GM19025 (cell line): ENCODE measurements at regions not wholly inside any gene's neighbourhood (a gene's known extent, or its start where the extent isn't known, plus 50 kb on each side); places are given as distances from the start of the nearest gene placed in this dataset.

Source experiments
- ATAC-seq: cut with Tn5 transposase; IDR thresholded peaks from one replicate; pipeline ENCODE4 v1.9.1; 2021; ENCODE audit warnings: mild to moderate bottlenecking, low read depth, moderate library complexity; ENCODE audit not compliant: unreplicated experiment

DNA sequence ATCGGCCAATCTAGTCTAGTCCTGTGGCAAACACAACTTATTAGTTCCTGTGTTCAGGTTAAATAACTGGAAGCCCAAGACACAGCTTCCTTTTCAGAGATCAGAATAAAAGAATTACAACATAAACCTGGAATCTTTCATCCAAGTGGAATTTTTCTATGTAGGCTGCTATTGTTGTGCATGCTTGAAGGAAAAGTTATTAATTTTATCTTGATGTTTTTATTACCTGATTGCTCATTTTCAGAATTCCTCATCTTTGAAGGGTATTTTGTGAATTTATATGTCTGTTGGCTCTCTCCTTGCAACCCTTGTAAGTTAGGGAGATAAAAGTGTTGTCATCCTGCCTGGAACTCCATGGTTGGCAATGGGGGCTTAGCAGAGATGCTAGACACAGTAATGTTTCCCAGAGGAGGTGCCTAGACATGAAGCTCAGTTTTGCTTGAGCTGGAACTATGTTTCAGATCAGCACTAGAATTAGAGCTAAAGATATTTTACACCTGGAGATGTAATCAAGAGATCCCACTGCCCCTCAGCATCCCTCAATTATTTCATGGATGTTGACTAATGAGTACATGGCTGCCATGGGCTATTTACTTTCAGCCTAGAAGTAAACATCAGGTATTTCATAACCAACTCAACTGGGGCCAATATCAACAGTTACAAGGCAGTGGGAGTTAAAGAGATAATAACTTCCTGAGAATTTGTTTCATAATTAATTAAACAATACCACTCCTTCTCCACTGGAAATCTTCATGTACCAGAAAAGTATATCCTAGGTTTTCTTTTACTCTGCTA is 367.0 kb upstream of the MARCKS start:
- ATAC-seq: no peak

DNA sequence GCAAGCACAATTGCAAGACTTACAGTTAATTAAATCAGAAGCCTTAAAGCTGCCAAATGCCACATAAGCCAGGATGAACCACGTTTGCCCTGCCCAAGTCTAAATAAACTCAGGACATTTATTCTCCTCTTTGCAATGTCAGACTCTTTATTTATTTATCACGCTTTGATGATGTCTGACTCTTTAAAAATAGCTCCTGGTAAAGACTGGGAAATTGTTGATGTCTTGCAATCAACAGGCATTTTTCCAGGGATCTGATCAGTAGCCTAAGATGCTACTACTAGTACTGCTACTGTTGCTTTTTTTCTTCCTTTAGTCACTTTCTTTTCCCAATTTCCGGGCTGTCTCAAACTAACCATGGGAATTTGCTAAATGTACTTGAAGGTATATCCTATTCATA is 365.8 kb upstream of the MARCKS start:
- no peak for ATAC-seq

DNA sequence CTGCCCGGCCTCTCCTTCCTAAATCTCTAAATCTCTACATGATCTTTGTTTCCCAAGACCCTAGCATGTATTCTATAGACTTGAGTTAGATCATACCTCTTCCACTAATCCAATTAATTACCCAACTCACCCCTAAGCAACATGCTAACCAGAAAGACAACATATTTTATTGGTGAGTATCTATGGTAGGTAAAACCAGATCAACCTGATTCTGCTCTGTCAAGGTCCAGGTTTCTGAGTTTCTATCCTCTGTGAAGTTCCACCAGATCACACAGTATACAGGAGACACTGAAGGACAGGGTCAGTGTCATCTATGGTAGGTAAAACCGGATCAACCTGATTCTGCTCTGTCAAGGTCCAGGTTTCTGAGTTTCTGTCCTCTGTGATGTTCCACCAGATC is 363.2 kb upstream of the MARCKS start:
- ATAC-seq: no peak

DNA sequence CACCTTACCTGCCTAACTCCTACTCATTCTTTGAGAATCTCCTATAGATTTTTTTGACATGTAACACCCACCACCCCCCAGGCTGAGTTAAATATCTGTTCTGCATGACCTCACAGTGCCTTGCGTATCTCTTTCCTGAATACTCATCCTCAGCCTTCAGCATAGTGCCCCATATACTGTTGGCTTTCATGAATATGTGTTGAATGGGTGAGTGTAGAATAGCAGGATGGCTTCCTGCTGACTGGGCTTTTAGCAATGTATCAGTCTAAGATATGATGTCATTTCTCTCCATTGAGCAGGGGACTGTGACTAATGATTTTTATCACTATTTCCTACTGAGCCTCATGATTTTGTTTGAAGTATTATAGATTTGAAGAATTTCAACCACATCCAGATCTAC is 361.6 kb upstream of the MARCKS start:
- no peak for ATAC-seq

DNA sequence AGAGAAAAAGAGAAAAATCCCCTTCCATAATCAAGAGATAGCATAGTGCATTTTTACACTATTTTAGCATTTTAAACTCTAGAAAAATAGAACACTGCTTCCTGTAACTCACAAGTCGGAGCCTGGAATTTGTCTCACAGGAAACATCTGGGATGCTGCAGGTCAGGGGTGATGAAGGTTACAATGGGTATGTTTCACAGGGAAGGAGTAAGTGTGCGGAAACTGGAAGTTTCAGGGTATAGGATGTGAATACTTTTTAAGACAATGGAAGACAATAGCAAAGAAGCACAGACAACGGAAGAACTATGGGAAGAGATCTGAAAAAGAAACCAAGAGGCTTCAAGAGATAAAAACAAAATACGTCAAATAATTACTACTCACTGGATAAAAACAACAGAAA is 361.0 kb upstream of the MARCKS start:
- no peak for ATAC-seq

DNA sequence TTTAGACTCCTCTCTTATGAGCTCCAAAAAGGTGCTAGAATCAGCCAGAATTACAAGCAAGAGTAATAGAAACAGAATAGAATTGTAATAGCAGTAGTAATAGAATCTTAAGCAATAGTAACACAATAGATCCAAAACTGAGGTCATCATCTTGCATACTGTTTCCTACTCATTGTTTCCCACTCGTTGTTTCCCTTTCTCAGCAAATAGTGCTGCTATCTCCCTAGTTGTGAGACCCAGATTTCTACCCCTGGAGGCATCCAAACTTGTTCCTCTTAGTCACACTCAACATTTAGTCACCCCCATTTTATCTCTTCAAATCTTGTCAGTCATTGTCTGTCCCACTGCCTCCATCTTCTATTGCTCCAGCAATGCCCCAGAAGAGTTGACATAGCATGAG is 356.9 kb upstream of the MARCKS start:
- no peak for ATAC-seq

DNA sequence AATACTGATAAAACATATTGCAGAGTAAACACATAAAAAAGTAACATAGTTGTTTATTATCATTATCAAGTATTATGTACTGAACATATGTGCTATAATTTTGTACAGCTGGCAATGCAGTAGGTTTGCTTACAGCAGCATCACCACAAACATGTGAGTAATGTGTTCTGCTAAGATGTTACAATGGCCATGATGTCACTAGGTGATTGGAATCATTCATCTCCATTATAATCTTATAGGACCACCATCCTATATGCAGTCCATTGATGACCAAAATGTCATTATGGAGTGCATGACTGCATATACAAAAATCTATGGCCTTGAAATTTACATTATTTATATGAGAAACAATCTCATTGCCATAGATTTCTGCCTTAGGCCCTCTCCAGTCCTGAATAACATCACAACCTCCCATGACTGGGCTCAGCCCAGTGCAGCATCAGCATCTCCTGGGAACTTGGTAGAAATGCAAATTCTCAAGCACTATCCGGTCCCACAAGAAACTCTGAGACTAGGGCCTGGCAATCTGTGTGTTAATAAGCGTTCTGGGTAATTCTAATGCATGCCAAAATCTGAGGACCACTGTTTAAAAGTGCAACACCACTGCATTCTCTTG is 352.0 kb upstream of the MARCKS start:
- no peak for ATAC-seq

DNA sequence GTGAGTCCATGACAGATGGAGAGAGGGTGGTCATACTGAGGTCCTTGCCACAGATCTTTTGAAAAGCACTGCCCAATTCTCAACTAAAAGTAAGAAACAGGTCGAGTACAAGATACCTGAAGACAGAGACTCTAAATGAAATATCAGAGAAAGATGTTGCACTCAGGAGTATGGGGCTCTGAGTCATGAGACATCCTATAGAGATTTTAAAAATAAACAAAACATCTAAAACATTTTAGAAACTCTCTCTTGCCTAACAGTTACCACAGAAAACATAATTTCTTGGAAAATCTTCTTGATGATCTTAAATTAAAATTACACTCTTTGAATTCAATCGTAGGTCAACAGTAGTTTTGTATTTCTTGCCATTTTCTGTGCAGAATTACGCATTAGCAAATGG is 348.9 kb upstream of the MARCKS start:
- no peak for ATAC-seq

DNA sequence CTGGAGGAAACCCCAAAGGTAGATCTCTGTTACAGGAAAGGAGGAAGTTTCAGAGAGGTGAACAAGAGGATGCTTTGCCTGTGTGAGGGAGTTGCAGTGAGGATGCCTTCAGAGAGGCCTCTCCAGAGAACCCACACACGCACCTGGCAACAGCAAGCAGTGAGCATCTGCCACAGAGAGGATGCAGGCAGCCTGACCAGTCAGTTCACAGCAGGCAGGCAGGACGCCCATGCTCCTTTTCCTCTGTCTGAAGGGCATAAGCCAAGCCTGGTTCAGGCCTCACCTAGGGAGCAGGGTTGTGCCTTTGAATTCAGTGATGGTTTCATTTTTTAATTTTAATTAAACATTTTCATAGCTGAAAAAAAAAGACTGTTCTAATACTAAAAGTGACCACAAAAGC is 346.0 kb upstream of the MARCKS start:
- no peak for ATAC-seq

DNA sequence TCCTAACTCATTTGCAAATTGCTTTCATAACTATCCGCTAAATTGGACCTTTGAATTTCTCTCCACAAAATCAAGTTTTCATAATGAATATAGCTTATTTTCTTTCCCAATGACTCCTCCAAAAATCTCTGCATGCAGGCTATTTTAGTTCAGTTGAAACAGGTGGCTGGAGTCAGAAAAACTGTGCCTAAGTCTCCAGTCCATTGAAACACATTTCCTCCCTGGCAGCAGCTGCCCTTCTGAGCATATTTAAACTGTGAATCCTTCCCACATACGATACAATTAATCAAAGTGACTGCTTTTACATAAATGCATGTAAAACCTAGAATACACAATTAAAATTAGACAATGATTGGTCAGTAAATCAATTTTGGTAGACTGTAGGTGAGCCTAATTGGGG is 344.6 kb upstream of the MARCKS start:
- no peak for ATAC-seq

DNA sequence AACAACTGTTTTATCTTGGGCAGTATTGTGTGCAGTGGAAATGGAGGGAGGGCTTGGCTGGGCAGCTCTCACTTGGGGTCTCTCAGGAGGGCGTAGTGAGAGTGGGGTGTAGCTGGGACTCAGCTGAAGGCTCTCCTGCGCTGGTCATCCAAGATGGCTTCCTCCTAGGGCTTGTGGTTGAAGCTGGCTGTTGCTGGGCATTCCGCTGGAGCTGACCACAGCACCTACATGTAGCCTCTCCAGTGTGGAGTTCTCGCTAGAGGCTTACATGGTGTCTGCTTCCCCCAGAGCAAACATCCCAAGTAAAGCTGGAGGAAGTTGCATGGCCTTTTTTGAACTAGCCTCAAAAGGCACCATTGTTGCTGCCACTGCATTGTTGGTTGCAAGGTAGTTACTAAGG is 344.1 kb upstream of the MARCKS start:
- no peak for ATAC-seq

DNA sequence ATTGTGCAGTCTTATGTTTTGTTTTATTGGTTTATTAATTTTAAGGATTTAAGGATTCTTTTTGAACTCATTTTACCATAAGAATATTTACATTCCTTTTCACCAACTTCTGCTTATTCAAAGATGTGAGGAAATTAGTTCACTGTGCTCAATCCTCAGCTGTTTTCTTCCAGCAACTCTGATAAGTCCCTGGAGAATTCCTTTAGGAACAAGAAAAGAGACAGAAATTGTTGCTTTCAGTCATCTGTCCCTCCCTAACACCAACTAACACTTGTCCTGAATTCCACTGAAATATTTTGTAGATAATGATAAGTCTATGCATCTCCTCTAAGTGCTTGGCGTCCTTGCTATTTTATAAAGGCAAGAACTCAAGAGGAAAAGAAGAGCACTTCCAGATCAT is 334.8 kb upstream of the MARCKS start:
- no peak for ATAC-seq

DNA sequence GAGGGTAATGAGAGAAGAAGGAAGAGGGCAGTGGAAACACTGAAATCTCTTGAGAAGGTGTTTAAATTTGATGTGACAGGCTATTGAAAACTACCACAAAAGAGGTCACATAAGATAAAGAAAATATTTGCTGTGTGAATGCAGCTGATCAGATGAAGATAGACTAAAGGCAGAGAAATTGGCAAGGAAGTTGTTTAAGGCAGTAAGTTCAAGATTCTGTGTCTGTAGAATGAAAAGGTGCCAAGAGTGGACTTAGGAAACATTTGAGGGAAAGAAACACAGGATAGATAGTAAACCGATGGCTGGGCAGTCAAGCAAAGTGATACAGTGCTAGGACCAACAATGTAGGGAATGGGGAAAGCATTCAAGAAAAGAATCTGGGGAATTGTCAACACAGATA is 332.3 kb upstream of the MARCKS start:
- no peak for ATAC-seq

DNA sequence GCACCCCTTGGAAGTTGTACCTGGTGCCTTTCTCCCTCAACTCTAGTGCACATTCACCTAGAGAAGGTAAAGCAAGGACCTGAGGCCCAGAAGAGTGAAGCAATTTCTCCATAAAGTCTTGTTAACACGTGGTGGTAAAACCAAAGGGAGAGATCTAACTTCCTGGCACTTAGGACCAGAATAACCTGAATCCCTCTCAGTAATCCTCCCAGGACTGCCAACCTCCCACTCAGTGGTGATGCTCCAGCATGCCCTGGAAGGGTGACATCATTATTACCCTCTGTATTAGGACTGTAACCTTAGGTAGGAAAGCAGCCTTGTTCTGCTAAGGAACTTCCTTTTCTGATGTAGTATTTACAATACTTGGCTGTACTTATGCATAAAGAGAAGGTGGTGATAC is 330.6 kb upstream of the MARCKS start:
- no peak for ATAC-seq

DNA sequence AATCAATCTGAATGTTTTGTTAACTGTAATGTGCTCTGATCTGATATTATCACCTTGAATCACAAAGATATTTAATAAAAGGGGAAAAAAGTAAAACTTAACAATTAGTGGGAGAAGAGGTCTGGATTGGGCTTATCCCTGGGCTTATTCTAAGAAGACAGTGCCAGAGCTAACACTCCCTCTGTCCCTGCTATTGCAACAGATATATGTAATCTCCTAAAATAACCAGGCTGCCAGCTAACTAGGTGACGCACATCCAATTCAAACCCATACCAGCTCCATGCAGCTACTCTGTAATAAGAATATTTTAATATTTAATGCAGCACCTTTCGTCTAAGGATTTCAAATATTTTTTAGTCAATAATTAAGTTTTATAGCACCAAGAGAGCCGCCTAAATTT is 330.1 kb upstream of the MARCKS start:
- ATAC-seq: no peak

DNA sequence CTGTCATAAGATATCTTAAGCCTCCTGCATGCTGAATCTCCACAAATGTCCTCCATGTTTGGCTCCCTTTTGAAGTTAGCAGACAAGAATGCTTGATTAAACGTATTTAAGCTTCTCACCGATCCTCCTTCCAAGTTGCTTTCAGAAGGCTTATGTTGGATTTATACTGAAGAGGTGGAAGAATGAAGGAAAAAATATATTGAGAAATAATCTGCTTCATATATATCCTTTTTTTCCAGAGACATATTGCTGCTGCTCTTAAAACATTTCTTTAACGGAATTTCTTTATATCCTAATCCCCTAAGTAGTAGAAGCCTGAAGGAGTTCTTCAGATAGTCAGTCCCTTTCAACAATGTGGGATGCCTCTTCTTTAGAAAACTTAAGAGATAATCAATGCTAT is 329.0 kb upstream of the MARCKS start:
- no peak for ATAC-seq

DNA sequence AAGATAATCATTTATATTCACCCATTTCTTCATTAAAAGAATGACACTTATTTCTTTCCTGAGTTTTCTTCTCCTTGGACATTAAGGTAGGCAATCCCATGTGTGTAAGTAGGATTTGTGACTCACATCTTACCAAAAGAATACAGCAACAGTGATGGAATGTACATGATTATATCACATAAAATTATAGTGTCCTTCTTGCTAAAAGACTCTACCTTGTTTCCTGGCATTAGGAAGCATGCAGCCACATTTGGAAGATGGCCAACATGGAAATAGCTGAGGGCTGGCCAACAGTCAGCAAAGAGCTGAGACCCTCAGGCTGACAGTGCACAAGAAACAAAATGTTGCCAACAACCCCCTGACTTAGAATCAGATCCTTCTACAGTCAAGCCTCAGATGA is 327.9 kb upstream of the MARCKS start:
- ATAC-seq: no peak

DNA sequence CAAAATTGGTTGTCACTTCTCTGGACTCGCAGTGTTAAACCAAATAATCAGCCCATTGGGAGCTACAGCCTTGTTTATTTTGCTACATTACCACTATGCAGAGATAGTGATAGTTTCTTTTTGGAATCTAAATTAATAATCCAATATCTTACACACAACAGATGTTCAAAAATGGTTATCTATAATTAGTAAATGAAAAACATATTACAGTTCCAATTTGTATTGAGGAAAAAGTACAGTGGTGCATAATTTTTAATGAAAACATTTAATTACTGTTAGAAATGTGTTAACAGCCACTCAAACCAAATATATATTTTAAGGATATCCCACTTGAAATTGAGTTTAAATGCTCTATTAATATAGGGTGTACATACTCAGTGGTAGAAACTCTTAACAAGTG is 327.3 kb upstream of the MARCKS start:
- no peak for ATAC-seq

DNA sequence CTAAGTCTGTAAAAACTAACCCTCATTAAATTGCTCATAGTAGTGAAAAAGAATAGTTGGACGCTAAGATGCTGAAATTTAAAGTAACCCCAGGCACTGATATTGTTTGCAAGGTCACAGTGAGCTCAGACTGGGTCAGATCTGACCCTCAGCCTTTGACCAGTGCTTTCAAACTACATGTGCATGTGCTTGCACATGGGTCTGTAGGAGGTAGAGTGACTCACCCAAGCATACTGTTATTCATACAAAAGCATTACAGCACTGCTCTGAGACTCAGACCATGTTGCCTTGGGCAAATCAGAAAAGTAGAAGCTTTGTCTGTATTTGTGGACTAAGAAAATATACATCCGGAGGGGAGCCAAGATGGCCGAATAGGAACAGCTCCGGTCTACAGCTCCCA is 326.4 kb upstream of the MARCKS start:
- ATAC-seq: no peak

DNA sequence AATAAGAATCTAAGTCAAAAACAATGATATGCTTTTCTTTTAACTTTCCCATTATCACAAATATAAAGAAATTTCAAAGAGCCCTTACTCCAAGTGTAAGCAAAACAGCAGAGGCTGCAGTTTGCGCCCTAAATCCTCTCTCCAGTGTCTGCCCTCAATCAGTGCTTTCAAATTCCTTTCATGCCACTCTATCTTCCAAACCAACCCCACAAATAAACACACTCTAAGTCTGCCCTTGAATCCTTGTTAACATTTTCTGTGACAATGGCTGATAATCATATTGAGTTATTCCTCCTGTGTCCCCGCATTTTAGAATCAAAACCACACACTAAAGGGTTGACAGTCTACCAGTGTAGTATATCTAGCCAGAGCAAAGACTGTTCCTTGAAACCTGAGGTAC is 317.9 kb upstream of the MARCKS start:
- ATAC-seq: no peak

DNA sequence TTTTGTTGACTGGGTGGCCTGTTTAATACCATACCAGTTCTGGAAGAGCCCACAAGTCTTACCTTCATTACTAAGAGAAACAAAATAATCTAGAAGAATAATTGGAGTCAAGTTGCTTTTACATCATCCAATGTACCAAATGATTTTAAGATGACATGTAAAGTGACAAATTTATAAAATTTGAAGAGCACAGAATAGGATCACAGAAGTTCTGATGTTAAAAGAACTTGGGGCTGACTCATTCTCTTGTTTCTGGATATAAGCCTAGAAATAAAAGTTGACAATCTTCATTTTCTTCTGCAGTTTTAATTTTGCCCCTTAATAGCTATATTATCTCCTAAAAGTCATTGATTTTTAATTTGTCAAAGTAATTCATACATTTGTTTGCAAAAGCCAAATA is 317.5 kb upstream of the MARCKS start:
- ATAC-seq: no peak

DNA sequence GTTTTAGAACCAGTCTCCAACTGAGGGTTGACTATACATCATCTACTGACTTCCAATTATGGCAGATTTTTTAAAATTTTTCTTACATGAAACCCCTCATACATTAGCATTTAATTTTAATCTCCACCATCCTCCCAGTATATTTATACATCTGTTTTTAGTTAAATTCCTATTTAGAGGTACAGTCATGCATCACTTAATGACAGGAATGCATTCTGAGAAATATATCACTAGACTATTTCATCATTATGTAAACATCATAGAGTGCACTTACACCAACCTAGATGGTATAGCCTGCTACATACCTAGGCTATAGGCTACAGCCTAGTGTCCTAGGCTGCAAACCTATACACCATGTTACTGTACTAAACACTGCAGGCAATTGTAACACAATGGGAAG is 316.7 kb upstream of the MARCKS start:
- ATAC-seq: no peak

DNA sequence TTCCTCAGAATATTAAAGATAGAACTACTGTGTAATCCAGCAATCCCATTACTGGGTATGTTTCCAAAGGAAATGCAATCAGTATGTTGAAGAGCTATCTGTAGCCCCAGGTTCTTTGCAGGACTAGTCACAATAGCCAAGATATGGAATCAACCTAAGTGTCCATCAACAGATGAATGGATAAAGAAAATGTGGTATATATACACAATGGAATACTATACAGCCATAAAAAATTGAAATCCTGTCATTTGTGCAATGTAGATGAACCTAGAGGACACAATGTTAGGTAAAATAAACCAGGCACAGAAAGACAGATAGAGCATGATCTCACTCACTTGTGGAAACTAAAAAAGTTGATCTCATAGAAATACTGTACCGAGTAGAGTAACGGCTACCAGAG is 306.0 kb upstream of the MARCKS start:
- ATAC-seq: no peak
